HepG2 (cell line): ENCODE measurements at regions not wholly inside any gene's neighbourhood (a gene's known extent, or its start where the extent isn't known, plus 50 kb on each side); places are given as distances from the start of the nearest gene placed in this dataset.

Source experiments
- ATAC-seq: fragments of 200-7000 bp; cut with Tn5 transposase; 3 replicates; pipeline ENCODE4 v1.9.1; 2020; ENCODE audit warnings: mild to moderate bottlenecking, moderate library complexity
- BruUV-seq: library from RNA; stranded (reverse); fragments of 400-500 nt; replicated peaks from 2 replicates; lab custom pipeline; 2021; lab: Mats Ljungman, UMichigan
- CTCF ChIA-PET: fragments of 300-600 bp; formaldehyde crosslinking; extraction: SDS; loops from one replicate; lab custom pipeline; 2021; ENCODE audit warnings: low total read pairs, inconsistent platforms, low intra/inter-chr PET ratio; lab: Yijun Ruan, JAX
- POLR2A ChIA-PET: fragments of 350-600 bp; sonication (Branson Sonifier 250); formaldehyde crosslinking; loops from one replicate; lab custom pipeline; 2020; ENCODE audit warnings: antibody characterized with exemption, inconsistent platforms; lab: Yijun Ruan, JAX
- DNase-seq: peaks from one replicate; pipeline ENCODE4 v3.0.0-alpha.2; 2015; ENCODE audit warnings: low spot score
- FAIRE-seq: peaks from 3 replicates; lab custom pipeline; 2011; peaks lifted over from hg19 to GRCh38; lab: Jason Lieb, UNC
- H2AFZ ChIP-seq: one replicate; pipeline ENCODE4 v1.6.1; 2011; ENCODE audit warnings: low read length, inconsistent platforms
- H3K27ac ChIP-seq: fragments of 300-600 bp; 3 replicates; pipeline ENCODE4 v1.8.0; 2011; ENCODE audit warnings: mixed run types, mild to moderate bottlenecking, mixed read lengths, low read length, inconsistent platforms; ENCODE audit not compliant: insufficient read depth; ENCODE audit errors: extremely low read length
- H3K27me3 ChIP-seq, 2 experiments: fragments of 200-600 bp in 1 of 2; 2 replicates in 1 of 2; 3 replicates in 1 of 2; pipeline versions ENCODE4 v1.6.0 to v1.8.0; 2011; ENCODE audit warnings: low read length in 2 of 2, mild to moderate bottlenecking in 2 of 2, moderate library complexity in 2 of 2, inconsistent platforms in 1 of 2; ENCODE audit not compliant: insufficient read depth in 2 of 2, control insufficient read depth in 1 of 2
- H3K36me3 ChIP-seq, 2 experiments: fragments of 200-600 bp in 1 of 2; replicated peaks in 1 of 2; 2 replicates in 1 of 2; 3 replicates in 1 of 2; pipeline versions ENCODE4 v1.5.1 to v1.8.0; 2011; ENCODE audit warnings: low read length in 2 of 2, inconsistent platforms in 1 of 2; ENCODE audit not compliant: insufficient read depth in 2 of 2, control insufficient read depth in 1 of 2
- H3K4me1 ChIP-seq: 2 replicates; pipeline ENCODE4 v1.5.1; 2012; ENCODE audit warnings: low read length, inconsistent platforms; ENCODE audit not compliant: insufficient read depth
- H3K4me2 ChIP-seq: 2 replicates; pipeline ENCODE4 v1.6.0; 2011; ENCODE audit warnings: low read depth, low read length, inconsistent platforms
- H3K4me3 ChIP-seq, 3 experiments: fragments of 200-600 bp in 1 of 3; sonication (generic), shearing (Covaris generic) in 1 of 3; replicated peaks in 1 of 3; 2 replicates each; pipeline ENCODE4 v1.5.1; 2011 to 2016; ENCODE audit warnings: low read length in 3 of 3, inconsistent platforms in 2 of 3, low read depth in 2 of 3, mild to moderate bottlenecking in 2 of 3, control low read depth in 1 of 3, mixed read lengths in 1 of 3; ENCODE audit not compliant: insufficient read depth in 1 of 3
- H3K79me2 ChIP-seq: one replicate; pipeline ENCODE4 v1.6.1; 2011; ENCODE audit warnings: low read length, inconsistent platforms; ENCODE audit not compliant: insufficient read depth
- H3K9ac ChIP-seq: 2 replicates; pipeline ENCODE4 v1.6.0; 2011; ENCODE audit warnings: mild to moderate bottlenecking, low read depth, low read length, inconsistent platforms; ENCODE audit not compliant: insufficient read depth
- H3K9me3 ChIP-seq: 2 replicates; pipeline ENCODE4 v1.5.1; 2012; ENCODE audit warnings: mild to moderate bottlenecking, low read length
- H4K20me1 ChIP-seq: 2 replicates; pipeline ENCODE4 v1.6.0; 2011; ENCODE audit warnings: inconsistent platforms, mild to moderate bottlenecking, low read length, moderate library complexity; ENCODE audit not compliant: insufficient read depth
- ATF6 ChIP-seq: sonication (generic); formaldehyde crosslinking; conservative IDR thresholded peaks from 2 replicates; pipeline ENCODE4 v1.4.0; 2020; ENCODE audit warnings: missing genetic modification reagents
- CC2D1A ChIP-seq: sonication (generic); formaldehyde crosslinking; IDR thresholded peaks from 2 replicates; pipeline ENCODE4 v1.8.1; 2023; ENCODE audit warnings: mild to moderate bottlenecking, missing genetic modification reagents
- ELK4 ChIP-seq: sonication (generic); formaldehyde crosslinking; IDR thresholded peaks from 2 replicates; pipeline ENCODE4 v1.9.0; 2021; ENCODE audit warnings: missing genetic modification reagents, borderline replicate concordance
- GMEB1 ChIP-seq: sonication (generic); formaldehyde crosslinking; IDR thresholded peaks from 2 replicates; pipeline ENCODE4 v1.5.1; 2020; ENCODE audit warnings: missing genetic modification reagents, mild to moderate bottlenecking, borderline replicate concordance
- HDAC2 ChIP-seq: sonication (generic); formaldehyde crosslinking; IDR thresholded peaks from 2 replicates; pipeline ENCODE4 v1.4.0; 2020; ENCODE audit warnings: missing genetic modification reagents
- KDM3A ChIP-seq: IDR thresholded peaks from 2 replicates; pipeline ENCODE4 v1.6.1; 2018; ENCODE audit warnings: low read depth, missing compliant biosample characterization
- SP2 ChIP-seq: sonication (generic); formaldehyde crosslinking; IDR thresholded peaks from 2 replicates; pipeline ENCODE4 v1.5.1; 2020; ENCODE audit warnings: mild to moderate bottlenecking, missing genetic modification reagents
- TFDP1 ChIP-seq: IDR thresholded peaks from 2 replicates; pipeline ENCODE4 v1.6.1; 2016; ENCODE audit warnings: missing compliant biosample characterization, missing genetic modification reagents, borderline replicate concordance
- ZBTB2 ChIP-seq: sonication (generic); formaldehyde crosslinking; IDR thresholded peaks from 2 replicates; pipeline ENCODE4 v1.8.0; 2022; ENCODE audit warnings: low read depth, missing genetic modification reagents
- ZKSCAN5 ChIP-seq: sonication (generic); formaldehyde crosslinking; IDR thresholded peaks from 2 replicates; pipeline ENCODE4 v1.5.1; 2020; ENCODE audit warnings: mild to moderate bottlenecking, missing genetic modification reagents
- ZNF10 ChIP-seq: sonication (generic); formaldehyde crosslinking; IDR thresholded peaks from 2 replicates; pipeline ENCODE4 v1.4.0; 2020; ENCODE audit warnings: mild to moderate bottlenecking, low read depth, missing genetic modification reagents, borderline replicate concordance
- ZNF639 ChIP-seq: conservative IDR thresholded peaks from 2 replicates; pipeline ENCODE4 v1.6.1; 2018; ENCODE audit warnings: missing genetic modification reagents
- WGBS: methylation state at CpG from one replicate; pipeline ENCODE4 v1.1.6; 2017; ENCODE audit warnings: low lambda C conversion rate; 5-methylcytosine and 5-hydroxymethylcytosine counted together
- in situ Hi-C: cut with HindIII; loops from 2 replicates; pipeline ENCODE4 v1.10.0; 2017; ENCODE audit warnings: low pct_unique_long_range_greater_than_20kb; ENCODE audit not compliant: extremely low pct_ligation_motif_present
- intact Hi-C: fragments of 100-400 bp; cut with micrococcal nuclease; formaldehyde crosslinking; loops from one replicate; pipeline ENCODE4 v1.10.0; 2022; ENCODE audit not compliant: unreplicated experiment

GRCh38 chr12:83474369-83474768 lies 787.7 kb downstream of the TMTC2 start:
- in situ Hi-C loops, result no loop called here
- BruUV-seq, result no TSS peak
- H3K4me1 ChIP-seq, result no peaks in the 10 kb centered on the region
- WGBS, result 46% methylated on average over 2 of the region's 2 CpGs
- no peaks in the 10 kb centered on the region for H3K36me3 ChIP-seq
- no peaks in the 10 kb centered on the region for H3K27me3 ChIP-seq
- ATAC-seq (no peak), DNase-seq (no peak), FAIRE-seq (no peak)
- no peaks in the 10 kb centered on the region for H3K79me2 ChIP-seq
- ChIA-PET POLR2A (no interaction called here), CTCF (no interaction called here)
- H3K4me3 ChIP-seq, result no peak overlapping the region
- intact Hi-C loops, result no loop called here
- no peaks in the 10 kb centered on the region for H4K20me1 ChIP-seq
- no peak overlapping the region for H2AFZ ChIP-seq
- peaks cover 88% of the 10 kb centered on the region for H3K9me3 ChIP-seq
- no peak overlapping the region for H3K9ac ChIP-seq
- no peak overlapping the region for H3K4me2 ChIP-seq
- no peak overlapping the region for H3K27ac ChIP-seq
- TF ChIP-seq ZNF639, result no peak
- TF ChIP-seq SP2 (CRISPR knock-in tag), result no peak
- no peak for TF ChIP-seq TFDP1
- no peak for TF ChIP-seq ZNF10 (CRISPR knock-in tag)
- TF ChIP-seq ELK4 (CRISPR knock-in tag), result no peak
- no peak for TF ChIP-seq ATF6 (CRISPR knock-in tag)
- no peak for TF ChIP-seq ZKSCAN5 (CRISPR knock-in tag)
- no peak for TF ChIP-seq ZBTB2
- TF ChIP-seq KDM3A, result no peak
- TF ChIP-seq CC2D1A, result no peak
- TF ChIP-seq HDAC2 (CRISPR knock-in tag), result no peak
- TF ChIP-seq GMEB1 (CRISPR knock-in tag), result no peak
